GM19438 (cell line): ENCODE measurements at regions not wholly inside any gene's neighbourhood (a gene's known extent, or its start where the extent isn't known, plus 50 kb on each side); places are given as distances from the start of the nearest gene placed in this dataset.
"Not testable (repeated sequence)": the region's sequence is repeated elsewhere in the genome, so short reads cannot be mapped to it uniquely, and the experiment has no call there.

Experiments used
- ATAC-seq: cut with Tn5 transposase; IDR thresholded peaks from one replicate; pipeline ENCODE4 v1.9.1; 2021; ENCODE audit warnings: low read depth; ENCODE audit not compliant: unreplicated experiment

DNA sequence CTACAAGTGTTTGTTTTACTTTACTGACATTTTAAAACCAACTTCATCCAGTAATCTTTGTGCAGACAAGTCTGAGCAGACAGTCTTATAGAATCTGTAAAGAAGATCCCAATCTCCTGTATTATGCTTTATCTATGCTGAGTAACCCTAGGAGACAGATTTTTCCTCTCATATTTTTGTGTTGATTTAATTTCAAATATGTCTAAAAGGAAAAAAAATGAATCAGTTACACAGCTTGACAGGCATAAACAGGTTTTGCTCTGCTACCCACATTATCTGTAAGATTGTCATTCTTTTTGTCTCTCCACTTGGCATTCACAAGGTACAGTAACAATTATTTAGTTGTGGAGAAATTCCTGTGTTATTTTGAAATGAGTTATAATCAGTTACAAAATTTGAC is 415.0 kb downstream of the NYAP2 start:
- ATAC-seq = no peak

DNA sequence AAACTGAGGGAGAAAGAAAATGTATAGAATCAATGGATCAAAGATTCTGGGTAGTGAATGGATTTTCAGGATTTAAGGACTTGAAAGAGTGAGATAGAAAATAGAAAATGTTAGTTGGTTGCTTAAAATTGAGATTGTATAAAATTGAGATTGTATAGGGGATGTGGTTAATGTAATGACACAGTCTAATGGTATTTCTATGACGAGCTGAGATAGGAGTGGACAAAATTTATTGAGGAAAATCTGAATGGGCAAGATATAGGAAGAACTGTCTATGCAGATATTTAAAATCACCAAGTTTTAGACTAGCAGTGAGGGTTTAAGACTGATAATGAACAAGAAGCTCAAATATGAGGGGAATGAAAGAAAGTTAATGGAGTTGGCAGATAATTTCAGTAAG is 406.6 kb downstream of the NYAP2 start:
- ATAC-seq = no peak

DNA sequence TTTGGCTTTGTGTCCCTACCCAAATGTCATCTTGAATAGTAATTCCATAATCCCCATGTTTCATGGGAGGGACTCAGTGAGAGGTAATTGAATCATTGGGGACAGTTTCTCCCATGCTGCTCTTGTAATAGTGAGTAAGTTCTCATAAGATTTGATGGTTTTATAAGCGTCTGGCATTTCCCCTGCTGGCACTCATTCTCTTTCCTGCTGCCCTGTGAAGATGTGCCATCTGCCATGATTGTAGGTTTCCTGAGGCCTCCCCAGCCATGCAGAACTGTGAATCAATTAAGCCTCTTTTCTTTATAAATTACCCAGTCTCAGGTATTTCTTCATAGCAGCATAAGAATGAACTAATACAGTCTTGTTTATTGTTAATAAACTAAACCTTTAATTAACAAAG is 402.6 kb downstream of the NYAP2 start:
- not testable (repeated sequence) for ATAC-seq

DNA sequence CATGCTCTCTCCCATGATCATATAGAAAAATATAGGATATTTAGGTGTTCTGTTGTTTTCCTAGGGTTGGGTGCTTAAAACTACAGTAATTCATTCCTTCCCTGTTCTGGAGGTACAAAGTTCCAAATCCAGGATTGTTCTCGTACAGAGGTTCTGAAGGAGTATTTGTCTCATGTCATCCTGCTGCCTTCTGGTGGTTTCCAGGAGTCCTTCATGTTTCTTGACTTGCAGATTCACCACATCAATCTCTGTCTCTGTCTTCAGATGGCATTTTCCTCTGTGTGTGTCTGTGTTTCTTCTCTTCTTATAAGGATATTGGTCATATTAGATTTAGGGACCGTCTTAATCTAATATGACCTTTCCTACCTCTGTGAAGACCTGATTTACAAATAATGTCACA is 397.9 kb downstream of the NYAP2 start:
- ATAC-seq = no peak

DNA sequence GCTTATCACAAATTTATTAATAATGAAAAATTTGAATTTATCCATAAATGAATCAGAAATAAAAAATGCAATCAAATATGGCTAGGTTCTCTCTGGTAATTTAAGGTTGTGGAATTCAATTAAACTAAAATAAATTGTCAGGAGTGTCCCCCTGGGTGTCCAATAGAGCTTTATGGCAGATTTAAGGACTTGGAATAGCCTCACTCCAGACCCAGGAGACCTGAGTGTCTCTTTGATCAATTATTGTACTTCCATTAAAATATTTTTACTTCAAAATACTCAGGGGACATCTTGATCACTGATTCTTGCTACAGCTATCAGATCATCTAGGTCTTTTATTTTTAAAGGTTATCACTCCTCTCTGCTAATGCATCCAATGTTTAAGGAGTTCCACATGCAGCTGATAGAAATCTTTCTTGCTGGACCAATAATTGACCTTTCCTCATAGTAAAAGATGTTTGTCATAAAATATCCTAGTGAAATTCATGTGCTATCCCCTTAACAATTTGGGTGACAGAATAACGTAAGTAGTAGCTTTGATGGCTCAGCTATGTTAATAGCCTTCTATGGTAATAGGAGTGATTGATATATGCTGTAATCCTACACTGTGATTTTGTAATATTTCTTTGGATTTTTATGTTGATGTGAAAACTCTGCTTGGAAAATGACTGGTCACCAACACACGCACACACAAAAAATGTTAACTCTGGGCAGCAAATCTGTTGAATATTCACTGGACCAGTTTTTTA is 395.3 kb downstream of the NYAP2 start:
- no peak for ATAC-seq

DNA sequence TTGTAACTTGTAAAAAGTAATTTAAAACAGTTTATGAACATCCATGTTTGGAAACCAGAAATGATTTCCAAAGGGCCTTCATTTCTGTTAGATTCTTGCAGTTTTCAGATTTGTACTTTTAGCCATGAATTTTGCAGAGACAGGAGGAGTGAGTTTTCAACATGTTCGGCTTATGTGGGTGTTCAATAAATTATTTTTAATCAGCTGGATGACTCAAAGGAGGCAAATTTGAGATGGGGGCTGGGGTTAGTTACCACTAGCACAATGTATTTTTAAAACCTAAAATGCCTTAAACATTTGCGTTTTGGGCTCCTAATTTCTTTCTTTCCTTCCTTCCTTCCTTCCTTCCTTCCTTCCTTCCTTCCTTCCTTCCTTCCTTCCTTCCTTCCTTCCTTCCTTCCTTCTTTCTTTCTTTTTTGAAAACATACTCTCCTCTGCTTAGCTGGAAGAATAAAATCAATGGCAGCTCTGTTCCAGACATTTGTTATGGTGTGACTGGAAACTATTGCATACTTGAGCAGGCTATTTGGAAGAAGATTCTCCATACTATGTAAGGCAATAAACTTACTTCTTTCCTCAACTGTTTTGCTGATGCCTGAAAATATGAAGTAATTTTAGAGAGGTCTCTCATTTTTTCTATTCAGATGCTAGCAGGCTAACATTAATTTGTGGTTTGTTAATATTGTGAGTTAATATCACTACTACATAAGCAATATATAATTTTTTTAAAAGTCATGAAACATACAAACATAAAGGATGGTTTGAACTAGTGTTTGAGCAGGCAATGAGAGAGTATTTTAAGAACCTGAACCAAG is 394.4 kb downstream of the NYAP2 start:
- ATAC-seq = no peak

DNA sequence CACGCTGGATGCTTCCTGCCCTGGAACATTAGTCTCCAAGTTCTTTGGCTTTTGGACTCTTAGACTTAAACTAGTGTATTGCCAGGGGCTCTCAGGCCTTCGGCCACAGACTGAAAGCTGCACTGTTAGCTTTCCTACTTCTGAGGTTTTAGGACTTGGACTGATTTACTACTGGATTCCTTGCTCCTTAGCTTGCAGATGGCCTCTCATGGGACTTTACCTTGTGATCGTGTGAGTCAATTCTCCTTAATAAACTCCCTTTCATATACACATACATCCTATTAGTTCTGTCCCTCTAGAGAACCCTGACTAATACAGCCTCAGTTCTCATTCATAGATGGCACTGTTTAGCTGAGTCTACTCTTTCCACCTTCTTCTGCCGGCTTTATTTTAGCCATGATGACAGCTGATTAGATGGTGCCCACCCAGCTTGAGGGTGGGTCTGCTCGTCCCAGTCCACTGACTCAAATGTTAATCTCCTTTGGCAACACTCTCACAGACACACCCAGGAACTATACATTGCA is 389.1 kb downstream of the NYAP2 start:
- no peak for ATAC-seq

DNA sequence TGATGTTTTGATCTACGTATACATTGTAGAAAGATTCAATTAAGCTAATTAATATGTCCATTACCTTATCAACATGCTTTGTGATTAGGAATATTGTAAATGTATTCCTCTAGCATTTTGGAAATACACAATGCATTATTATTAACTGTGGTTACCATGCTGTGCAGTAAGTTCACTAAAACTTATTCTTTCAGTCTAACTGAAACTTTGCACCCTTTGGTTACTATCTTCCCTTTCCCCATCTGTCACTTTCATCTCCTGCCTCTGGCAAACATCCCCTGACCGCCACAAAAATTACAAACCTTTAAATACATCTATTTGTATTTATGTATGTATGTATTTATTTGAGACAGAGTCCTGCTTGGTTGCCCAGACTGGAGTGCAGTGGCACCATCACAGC is 388.0 kb downstream of the NYAP2 start:
- ATAC-seq = no peak

DNA sequence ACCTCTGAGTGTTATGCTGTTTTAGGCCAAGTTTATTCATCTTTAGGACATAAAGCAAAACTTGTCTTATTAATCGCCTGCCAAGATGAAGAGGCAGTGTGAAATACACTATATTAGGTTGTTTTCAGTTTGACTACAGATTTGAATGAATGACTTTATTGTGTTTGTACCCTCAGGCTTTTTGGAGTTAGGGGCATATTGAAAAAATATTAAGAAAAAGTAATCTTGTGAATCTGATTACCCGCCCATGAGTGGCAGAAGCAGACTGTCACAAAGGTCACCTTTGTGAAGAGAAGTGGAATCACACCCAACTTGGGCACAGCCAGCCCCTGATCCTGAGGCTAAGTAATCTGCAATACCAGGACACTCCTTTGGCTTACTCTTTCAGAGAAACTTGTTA is 382.5 kb downstream of the NYAP2 start:
- ATAC-seq = no peak

DNA sequence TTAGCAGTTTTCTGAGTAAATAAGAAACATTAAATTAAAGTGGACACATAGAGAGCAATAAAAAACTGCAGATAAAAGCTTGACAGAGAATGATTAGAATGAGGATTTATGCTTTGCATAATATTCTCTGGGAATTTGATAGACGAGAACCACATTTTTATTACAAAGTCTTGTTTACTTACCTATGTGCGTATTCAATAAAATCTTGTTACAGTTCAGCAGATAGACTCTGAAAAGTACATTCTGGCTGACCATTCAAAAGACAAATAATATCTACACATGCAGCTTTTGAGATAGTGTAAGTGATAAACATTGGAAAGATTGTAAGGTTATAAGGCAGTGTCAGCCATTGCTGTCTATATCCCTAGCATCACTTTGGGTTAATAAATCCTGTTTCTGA is 381.6 kb downstream of the NYAP2 start:
- no peak for ATAC-seq

DNA sequence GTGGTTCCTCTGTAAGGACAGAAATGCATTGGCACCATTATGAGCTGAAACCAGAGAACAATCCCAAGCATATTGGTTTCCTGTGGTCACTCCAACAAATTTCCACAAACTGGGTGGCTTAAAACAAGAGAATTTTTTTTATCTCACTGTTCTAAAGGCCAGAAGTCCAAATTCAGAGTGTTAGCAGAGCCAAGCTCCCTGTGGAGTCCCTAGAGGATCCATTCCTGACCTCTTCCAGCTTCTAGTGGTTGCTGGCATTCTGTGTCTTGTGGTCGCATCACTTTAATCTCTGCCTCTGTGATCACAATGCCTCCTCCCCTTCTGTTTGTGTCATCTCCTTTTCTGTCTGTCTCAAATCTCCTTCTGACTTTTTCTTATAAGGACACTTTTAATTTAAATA is 380.3 kb downstream of the NYAP2 start:
- ATAC-seq = no peak

DNA sequence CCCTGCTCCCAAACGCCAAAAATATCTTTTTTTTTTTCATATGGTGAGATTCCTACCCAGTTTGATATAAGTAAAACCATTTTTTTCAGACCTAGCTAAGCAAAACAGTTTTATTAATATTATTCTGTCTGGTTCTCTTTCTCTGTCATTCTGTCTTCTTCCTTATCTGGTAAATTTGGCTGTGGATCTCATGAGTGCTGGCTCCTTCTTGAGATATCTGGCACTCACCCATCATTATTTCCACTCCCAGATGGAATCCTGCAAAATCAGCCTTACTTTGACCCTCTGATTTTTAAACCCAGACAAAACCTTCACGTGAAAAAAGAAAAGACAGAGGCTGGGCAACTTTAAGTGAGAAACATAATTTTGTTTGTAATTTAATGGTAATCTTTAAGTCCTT is 373.6 kb downstream of the NYAP2 start:
- no peak for ATAC-seq

DNA sequence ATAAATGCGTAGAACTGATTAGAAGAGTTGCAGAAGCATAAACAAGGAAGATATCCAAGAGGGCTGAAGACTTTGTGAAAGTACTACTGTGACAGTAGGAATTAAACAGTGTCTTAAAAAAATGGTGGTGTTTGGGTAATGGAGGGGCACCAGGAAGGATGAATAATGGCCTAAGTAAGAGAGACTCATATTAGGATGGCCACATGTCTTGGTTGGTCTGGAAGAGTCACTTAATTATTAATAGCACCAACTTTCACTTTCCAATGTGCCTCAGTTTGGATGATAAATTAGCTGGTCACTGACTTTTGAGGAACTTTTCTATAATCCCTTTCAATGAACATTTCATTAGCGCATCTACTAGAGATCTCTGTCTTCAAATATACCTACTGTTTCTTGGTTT is 372.2 kb downstream of the NYAP2 start:
- ATAC-seq = no peak

DNA sequence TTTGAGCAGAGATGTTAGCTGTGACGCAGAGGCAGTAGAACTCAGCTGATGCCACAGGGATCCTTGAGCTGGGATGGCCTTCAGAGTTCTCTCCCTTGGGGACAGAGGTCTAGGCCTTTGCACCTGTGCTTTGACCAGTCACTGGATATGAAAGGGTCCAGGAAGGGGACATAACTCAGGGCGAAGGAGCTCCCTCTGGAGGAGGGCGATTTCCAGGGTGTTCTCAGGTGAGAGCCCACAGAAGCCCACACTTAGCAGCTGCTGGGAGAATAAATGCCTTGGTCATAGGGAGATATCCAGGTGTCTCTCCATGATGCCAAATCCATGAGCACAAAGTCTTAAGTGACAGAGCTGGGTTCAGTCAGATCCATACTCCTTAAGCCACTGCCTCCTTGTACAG is 369.2 kb downstream of the NYAP2 start:
- ATAC-seq = no peak

DNA sequence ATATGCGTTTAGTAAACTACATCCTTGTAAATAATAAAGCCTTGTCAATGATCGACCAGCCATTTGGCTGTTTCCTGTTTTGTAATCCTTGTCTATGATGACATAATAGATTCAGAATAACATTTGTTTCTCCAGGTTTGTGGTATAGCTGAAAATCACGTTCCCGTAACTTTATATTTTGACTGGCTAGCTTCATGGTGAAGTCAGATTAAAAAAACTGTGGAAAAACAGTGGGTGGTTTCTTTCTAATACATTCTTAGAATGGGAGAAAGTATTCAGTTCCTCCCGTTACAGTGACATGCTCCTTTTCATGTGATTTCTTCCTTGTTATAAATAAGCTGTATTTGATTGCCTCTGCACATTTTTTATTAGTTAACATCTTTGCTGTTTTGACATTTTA is 366.9 kb downstream of the NYAP2 start:
- no peak for ATAC-seq

DNA sequence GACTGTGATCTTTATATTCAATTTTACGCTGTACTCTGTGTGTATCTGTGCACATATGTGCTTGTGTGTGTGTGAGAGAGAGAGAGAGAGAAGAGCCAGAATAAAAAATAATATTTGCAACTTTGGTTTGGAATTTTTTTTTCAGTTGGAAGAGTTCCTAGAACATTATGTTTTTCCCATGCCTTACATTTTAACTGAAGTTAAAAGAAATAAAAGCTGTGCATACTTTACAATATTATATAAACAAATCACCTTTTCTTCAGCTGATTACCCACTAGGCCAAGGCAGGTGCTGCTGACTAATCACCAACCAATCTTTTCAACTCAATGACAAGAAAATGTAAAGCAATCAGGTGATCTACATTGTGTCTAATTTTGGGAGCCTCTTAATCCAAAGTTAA is 366.3 kb downstream of the NYAP2 start:
- no peak for ATAC-seq

DNA sequence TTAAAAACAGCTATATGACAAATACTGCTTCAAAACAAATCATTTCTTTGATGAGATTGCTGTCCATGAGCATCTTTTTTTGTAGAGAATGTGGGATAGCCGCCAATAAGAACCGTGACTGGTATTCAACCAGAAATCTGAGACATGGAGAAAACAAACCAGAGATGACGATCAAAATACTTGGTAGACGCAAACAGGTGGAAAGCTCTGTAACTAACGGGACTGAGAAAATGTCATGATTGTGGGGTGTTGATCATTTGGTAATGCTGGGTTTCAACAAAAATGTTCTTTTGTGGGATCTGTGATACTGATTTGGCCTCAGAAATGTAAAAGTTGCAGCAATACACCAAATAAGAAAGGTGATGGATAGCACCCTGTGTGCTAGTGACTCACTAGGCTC is 364.8 kb downstream of the NYAP2 start:
- ATAC-seq = no peak

DNA sequence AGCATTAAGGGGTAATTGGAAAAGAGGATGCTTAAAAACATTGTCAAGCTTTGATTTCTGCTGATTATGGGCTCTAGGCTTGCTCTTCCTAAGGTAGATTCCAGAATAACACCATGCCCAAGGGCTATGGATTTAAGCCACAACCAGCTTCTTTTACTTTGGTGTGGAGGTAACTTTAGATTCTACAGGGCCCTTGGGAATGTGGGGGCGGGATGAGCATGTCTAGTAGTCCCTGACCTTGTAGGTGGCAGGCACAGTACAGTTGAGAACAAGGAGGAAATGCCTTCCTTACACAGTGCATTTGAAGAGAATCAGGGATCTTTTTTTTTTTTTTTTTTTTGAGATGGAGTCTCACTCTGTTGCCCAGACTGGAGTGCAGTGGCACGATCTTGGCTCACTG is 364.2 kb downstream of the NYAP2 start:
- no peak for ATAC-seq

DNA sequence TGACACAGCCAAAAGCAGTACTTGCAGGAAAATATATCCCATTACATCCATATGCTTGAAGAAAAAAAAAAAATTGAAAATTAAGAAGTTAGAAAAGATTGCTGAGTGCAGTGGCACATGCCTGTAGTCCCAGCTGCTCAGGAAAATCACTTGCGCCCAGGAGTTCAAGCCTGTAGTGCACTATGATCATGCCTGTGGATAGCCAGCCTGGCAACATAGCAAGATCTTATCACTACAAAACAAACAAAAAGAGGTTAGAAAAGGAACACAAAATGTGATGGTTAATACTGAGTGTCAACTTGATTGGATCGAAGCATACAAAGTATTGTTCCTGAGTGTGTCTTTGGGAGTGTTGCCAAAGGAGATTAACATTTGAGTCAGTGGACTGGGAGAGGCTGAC is 361.9 kb downstream of the NYAP2 start:
- ATAC-seq = no peak

DNA sequence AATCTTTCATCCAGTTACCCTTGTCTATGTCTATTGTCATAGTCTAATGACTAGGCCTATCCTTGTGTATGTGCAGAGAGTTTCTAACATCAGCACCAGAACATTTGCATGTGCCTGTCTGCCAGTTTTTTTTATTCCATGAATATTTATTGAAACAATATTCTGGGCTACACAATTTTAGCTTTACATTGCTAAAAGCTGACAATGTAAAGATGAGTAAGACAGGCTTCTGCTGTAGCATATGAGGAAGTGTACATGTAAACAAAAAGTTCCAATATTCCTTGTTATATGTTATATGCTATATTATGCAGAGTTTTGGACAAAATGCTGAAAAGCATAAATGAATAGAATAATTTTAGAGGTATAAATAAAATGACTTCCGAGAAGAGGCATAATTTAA is 357.7 kb downstream of the NYAP2 start:
- no peak for ATAC-seq

DNA sequence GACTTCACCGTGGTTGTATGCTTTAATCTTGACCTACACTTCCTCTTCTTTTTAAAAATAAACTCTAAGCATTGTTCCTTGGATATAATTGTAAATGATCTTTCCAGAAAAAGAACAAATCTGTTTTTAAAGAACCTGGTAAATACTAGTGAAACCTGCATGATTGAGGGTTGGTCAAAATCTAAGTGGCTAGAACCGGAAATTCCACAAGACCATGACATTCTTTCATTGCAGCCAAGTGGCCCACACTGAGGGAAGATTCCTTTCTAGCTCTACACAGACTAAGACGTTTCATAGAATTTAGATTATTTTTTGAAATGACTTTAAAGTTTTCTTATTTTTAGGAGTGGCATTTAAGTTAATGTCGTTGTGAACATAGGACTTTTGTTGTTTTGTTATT is 356.7 kb downstream of the NYAP2 start:
- ATAC-seq = no peak

DNA sequence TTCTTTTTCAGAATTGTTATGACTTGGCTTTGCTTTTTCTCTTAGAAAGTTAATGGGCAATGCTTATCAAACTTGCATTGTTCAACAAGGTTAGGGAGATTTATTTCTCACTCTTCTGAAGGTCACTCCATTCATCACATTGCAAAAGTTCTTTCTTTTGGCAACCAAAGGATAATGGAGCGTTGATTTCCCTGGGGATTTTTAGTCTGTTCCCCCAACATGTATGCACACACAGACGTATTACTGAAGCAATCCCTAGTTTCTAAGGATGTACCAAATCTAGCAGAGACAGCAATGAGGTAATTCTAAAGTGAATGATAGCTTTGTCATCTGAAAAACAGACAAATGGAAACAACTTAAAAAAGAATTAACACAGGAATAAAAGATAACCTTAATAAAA is 349.1 kb downstream of the NYAP2 start:
- no peak for ATAC-seq
